ENCODE measurements at regions not wholly inside any gene's neighbourhood (a gene's known extent, or its start where the extent isn't known, plus 50 kb on each side); places are given as distances from the start of the nearest gene placed in this dataset.

DNA sequence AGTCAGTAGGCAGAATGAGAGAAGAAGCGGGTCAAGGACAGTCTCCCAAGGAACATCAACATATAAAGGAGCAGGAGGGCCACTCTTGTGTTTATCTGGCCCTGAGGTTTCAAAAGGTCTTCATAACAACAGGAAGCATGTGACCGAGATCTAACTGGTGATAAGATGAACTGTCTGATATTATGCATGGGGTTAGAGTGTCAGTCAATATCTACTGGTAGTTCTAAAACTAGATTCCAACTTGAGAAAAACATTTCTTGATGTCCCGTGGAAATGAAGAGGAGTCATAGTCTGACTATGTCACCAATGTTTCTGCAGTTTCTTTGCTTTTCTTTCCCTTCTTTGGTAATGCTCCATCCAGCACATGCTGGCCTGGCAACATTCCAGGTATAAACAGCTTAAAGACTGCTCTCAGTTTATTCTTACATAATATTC, 77.5 kb upstream of the ITPRID2 start:
- Histone ChIP-seq H3K27me3 (no peaks in the 10 kb centered on the region), H3K4me1 (peaks cover 5% of the 10 kb centered on the region), H3K27ac (no peak overlapping the region), H3K36me3 (ENCODE audit: low read depth, missing control alignments) (no peaks in the 10 kb centered on the region), H3K4me3 (no peak overlapping the region), H3K9me3 (no peaks in the 10 kb centered on the region)
- no peak for DNase-seq
- intact Hi-C loops (cut with DNase I; ENCODE audit: low total_unique reads): no loop called here
- TF ChIP-seq POLR2A (IDR thresholded peaks at IDR 0.05) (no peak), CTCF (IDR thresholded peaks at IDR 0.05) (no peak)
- WGBS, 2 donors: 82 to 88% methylated on average over 3 of the region's 3 CpGs

- Histone ChIP-seq H3K9me3 (no peaks in the 10 kb centered on the region), H3K4me3 (no peak overlapping the region), H3K27me3 (no peaks in the 10 kb centered on the region), H3K36me3 (ENCODE audit: low read depth, missing control alignments) (no peaks in the 10 kb centered on the region), H3K4me1 (no peaks in the 10 kb centered on the region), H3K27ac (no peak overlapping the region)
- TF ChIP-seq POLR2A (IDR thresholded peaks at IDR 0.05) (no peak), CTCF (IDR thresholded peaks at IDR 0.05) (no peak)
- DNase-seq: no peak
- intact Hi-C loops (cut with DNase I; ENCODE audit: low total_unique reads): no loop called here
These were observed 74.0 kb upstream of the ITPRID2 start for GRCh38 chr2:181817509-181817908.

GRCh38 chr2:181818058-181818680, 73.4 kb upstream of the ITPRID2 start:
- WGBS, 2 donors: 82 to 91% methylated on average over 1 of the region's 1 CpG
- intact Hi-C loops (cut with DNase I; ENCODE audit: low total_unique reads): no loop called here

DNA sequence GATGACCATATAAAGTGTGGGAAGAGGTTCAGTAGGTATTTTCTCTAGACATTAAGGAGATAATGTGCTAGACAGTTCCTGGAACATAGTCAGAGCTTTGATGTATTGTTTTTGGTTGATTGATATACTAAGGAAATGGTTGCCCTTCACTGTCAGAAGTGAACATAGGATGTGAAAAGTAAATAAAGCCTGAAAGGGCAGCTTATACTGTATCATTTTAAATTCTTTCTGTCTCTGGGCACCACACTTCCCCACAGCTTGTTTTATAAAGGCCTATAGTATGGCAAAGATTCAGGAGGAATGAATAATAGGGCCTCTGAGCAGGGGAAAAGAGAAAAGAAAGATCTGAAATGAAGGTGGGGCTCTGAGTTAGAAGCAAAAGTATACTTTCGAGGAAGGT, 72.7 kb upstream of the ITPRID2 start:
- Histone ChIP-seq H3K27me3 (no peaks in the 10 kb centered on the region), H3K27ac (no peak overlapping the region), H3K4me3 (no peak overlapping the region), H3K36me3 (ENCODE audit: low read depth, missing control alignments) (no peaks in the 10 kb centered on the region), H3K9me3 (no peaks in the 10 kb centered on the region), H3K4me1 (no peaks in the 10 kb centered on the region)
- TF ChIP-seq POLR2A (IDR thresholded peaks at IDR 0.05) (no peak), CTCF (IDR thresholded peaks at IDR 0.05) (no peak)
- WGBS, 2 donors: 93 to 98% methylated on average over 1 of the region's 1 CpG
- DNase-seq: no peak
- intact Hi-C loops (cut with DNase I; ENCODE audit: low total_unique reads): no loop called here

More at GRCh38 chr2:181818058-181818680, 73.4 kb upstream of the ITPRID2 start:
- no peak for DNase-seq
- Histone ChIP-seq H3K27me3 (no peaks in the 10 kb centered on the region), H3K9me3 (no peaks in the 10 kb centered on the region), H3K36me3 (ENCODE audit: low read depth, missing control alignments) (no peaks in the 10 kb centered on the region), H3K4me1 (no peaks in the 10 kb centered on the region), H3K27ac (no peak overlapping the region), H3K4me3 (no peak overlapping the region)
- TF ChIP-seq CTCF (IDR thresholded peaks at IDR 0.05): no peak

DNA sequence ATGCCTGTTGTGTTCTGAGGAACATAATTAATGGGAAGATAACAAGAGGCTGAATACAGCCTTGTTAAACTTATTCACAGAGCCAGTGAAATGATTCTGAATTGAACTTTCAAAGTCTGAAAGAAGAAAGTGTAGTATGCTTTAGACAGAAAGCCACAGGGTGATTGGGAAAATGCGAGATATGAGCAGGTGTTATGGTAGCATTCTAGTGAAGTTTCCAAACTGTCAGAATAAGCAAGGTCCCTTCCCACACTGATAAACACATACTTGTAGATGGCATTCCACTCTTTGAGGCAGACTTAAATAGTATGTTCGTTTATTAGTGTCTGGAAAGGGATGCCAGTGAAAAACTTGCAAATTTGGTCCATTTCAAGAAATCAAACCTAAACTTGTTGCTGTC, 70.5 kb upstream of the ITPRID2 start:
- intact Hi-C loops (cut with DNase I; ENCODE audit: low total_unique reads): no loop called here
- TF ChIP-seq CTCF (IDR thresholded peaks at IDR 0.05): no peak

More for the DNA sequence above, 70.5 kb upstream of the ITPRID2 start:
- Histone ChIP-seq H3K27me3 (peaks cover 2% of the 10 kb centered on the region), H3K36me3 (ENCODE audit: low read depth, missing control alignments) (no peaks in the 10 kb centered on the region), H3K9me3 (no peaks in the 10 kb centered on the region), H3K4me1 (no peaks in the 10 kb centered on the region), H3K27ac (no peak overlapping the region), H3K4me3 (no peak overlapping the region)
- no peak for DNase-seq
- WGBS, 2 donors: 68 to 74% methylated on average over 2 of the region's 2 CpGs
